Bone marrow (tissue), 2 donors: ENCODE measurements at regions not wholly inside any gene's neighbourhood (a gene's known extent, or its start where the extent isn't known, plus 50 kb on each side); places are given as distances from the start of the nearest gene placed in this dataset.
"Not testable (repeated sequence)": the region's sequence is repeated elsewhere in the genome, so short reads cannot be mapped to it uniquely, and the experiment has no call there.

Source experiments
- DNase-seq, 2 donors: peaks; one replicate each; lab custom pipeline; 2025; lab: John Stamatoyannopoulos, UW

DNA sequence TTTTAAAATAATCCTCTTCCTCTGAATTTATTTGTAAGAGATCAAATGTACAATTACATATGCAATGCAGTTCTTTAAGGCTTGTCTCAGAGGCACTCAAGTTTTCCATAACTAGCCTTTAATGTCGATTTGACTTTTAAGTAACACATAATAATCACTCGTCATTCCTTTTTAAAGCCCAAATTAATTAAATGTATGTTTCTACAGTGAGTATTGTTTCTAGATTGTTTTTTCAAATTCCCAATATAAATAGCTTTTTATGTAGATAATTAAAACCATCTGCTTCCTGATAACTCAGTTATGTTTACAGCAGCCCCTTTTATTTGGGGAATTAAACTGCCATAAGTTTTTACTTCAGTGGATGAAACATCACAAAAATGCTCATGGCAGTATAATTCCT lies 185.1 kb downstream of the ETNK1 start:
- no peak for DNase-seq

DNA sequence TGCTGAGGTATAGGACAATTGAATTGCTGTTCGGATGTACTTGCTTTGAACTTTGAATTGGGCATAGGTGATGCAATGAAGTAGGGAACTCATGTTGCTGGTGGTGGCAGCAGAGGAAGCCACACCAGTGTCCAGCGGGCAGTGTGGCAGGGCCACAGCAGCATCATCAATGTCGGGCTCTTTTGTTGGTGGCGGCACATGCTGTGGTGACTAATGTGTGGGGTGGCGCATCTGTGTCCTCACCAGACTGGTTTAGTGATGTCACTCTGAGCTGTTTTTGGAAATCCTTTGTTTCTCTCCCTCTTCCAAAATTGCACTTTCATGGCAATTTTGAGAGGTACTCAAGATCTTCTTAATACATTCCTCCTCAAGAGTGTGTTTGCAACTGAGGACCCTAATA lies 187.6 kb downstream of the ETNK1 start:
- DNase-seq = no peak

DNA sequence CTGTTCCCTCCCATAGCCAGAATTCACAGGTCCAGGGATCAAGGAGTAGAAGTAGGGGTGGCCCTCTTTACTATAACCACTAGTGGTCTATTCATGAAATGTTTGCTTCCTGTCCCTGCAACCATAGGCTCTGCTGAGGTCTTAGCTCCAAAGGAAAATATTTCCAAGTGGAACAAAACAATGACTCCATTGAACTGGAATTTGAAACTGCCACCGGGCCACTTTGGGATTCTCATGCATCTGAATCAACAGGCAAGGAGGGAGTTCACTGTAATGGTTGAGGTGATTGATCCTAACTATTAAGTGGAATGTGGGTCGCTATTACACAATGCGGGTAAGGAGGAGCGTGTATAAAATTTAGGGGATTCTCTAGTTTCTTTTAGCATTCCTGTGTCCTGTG lies 197.0 kb downstream of the ETNK1 start:
- no peak for DNase-seq

DNA sequence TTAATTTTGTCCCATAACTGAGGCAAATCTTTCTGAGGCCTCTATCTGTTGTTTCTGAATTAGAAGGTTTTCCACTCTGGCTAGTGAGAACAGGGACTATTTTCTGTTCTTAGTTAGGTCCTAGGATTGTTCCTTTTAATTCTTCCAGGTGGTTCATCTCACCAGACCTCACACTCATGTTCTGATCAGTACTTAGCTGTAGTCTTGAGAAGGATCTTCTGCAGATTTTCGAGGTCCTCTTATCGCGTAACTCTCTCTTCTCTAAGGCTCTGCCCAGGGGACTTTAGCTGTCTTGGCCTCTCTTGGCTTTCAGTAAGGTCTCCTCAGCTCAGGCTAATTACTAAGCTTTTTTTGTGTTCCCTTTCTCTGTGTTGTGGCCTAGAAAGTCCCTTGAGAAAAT lies 201.1 kb downstream of the ETNK1 start:
- DNase-seq = no peak

DNA sequence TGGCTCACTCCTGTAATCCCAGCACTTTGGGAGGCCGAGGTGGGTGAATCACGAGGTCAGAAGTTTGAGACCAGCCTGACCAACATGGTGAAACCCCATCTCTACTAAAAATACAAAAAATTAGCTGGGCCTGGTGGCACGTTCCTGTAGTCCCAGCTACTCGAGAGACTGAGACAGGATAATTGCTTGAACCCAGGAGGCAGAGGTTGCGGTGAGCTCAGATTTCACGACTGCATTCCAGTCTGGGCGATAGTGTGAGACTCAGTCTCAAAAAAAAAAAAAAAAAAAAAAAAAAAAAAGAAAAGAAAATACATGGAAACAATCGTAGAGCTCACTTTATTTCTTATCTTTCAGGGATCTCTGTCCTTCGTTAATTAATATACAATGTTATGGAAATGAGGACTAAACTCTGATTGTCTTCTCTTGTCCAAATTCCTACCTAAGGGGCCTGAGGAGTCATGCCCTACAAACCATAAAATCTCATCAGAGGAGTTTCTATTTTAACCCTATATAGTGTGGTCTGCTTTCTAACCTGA lies 201.5 kb downstream of the ETNK1 start:
- not testable (repeated sequence) for DNase-seq

DNA sequence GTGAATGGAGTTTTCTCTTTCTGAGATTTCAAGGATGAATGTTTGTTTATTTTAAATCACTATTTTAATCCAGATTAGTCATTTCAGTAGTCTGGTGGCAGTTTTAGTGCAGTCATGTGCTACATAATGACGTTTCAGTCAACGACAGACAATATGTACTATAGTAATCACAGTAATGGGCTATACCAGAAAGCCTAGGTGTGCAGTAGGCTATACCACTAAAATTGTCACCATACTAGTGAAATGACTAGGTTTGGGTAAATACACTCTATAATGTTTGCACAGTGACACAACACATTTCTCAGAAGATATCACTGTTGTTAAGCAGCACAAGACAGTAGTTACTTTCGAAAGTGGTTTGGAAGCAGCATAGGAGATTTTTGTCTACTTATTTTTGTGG lies 203.1 kb downstream of the ETNK1 start:
- DNase-seq = no peak

DNA sequence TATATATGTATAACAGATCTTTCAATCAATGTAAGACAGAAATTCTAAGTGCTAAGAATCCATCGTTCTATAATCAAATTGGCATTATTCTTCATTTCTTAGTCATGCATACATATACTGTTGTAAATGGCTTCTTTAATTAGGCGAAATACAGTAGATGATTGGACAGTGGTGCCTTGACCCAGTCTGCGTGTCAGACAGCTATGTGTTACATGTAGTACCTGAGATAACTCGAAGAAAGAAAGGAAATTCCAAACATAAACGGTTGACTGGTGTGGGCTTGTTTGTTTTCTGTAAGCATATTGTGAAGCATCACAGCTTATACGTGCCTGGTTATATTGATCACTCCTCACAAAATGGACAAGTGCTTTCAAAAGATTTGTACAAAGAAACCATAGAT lies 210.5 kb downstream of the ETNK1 start:
- no peak for DNase-seq

DNA sequence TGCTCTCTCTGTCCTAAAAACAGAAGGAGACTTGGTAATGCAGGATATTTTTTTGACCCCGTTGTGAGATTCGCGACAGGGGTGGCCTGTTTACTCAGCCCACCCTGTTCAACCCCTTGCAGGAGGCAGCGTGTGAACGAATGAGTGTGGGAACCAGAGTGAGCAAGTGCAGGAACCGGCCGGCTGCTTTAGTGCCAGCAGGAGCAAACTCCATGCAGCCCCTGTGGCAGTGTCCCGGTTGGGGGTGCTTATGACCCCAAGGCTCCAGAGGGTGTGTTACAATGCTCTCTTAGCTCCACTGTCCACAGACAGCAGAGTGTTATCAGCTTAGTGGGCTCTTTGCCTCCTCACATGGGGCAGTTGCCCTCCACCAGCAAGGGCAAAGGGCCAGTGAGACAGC lies 225.2 kb downstream of the ETNK1 start:
- DNase-seq = no peak

DNA sequence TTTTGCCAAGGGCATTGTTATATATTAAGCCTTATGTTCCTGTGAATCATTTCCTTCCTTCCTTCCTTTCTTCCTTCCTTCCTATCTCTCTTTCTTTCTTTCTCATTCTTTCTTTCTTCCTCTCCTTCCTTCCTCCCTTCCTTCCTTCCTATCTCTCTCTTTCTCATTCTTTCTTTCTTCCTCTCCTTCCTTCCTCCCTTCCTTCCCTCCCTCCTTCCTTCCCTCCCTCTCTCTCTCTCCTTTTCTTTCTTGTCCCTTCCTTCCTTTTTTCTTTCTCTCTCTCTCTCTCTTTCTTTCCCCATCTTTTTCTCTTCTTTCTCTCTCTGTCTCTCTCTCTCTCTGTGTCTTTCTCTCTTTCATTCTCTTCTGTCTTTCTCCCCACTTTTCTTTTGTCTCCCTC lies 226.6 kb downstream of the ETNK1 start:
- DNase-seq = no peak

DNA sequence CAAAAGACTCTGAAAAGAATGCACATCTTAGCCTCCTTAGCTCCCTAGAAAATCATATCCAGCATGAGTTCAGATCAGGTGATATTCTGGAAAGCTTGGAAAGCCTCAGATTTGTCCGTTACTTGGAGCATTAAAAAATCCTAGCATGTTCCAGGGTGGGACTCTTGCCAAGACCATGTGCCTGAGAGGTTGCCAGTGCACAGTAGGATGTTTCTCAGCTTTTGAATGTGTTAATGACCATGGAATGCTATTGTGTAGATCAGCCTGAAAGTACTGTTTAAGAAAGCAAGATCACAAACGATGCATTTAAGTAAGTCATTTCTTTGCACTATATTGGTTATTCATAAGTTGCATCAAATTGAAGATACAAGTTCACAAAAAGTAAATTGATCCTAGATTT lies 230.5 kb downstream of the ETNK1 start:
- DNase-seq = no peak

DNA sequence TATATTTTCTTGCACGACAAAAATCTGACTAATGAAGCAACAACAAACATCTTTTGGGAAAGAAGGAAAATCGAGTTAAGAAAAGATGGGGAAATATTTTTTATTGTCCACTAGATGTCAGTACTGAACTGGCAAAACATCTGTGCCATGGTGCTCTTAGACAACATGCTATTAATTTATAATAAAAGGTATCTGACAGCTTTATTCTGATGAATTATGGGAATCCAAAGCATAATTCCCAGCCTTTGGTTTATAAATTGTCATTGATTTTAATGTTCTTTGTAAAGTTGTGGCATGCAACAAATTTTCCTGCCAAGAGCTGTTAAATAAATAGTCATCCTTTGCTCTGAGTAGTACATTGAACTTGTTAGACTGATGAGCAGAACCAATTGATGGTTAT lies 231.2 kb downstream of the ETNK1 start:
- peak in 1 of 2 donors; percentile 10 for DNase-seq

DNA sequence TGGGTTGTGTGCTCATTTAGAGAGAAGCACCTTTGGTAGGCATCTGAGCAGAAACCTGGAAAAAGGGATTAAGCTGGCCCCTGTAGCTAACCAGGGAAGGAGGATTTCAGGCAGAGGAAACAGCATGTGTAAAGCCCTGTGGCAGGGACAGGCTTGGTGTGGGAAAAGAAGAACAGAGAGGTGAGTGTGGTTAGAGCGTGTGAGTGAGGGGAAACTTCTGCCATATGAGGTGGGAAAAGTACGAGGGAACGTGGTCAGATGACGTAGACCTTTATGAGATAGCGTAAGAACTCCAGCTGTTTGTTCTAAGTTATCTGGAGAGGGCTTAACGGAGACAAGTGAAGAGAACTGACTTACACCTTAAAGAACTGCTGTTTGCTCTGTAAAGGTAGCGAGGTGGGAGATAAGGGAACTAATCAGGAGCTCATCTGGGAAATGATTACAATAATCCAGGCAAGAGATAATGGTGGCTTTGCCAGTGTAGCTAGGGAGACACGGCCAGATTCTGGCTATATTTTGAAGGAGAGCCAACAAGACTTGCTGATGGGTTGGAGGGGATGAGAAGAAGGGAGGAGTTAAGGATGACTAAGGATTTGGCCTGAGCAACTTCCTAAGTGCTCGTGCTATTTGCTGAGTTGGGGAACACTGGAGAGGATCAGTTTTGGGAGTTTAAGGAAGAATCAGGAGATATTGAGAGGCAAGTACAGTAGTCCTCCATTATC lies 234.0 kb downstream of the ETNK1 start:
- DNase-seq = no peak

DNA sequence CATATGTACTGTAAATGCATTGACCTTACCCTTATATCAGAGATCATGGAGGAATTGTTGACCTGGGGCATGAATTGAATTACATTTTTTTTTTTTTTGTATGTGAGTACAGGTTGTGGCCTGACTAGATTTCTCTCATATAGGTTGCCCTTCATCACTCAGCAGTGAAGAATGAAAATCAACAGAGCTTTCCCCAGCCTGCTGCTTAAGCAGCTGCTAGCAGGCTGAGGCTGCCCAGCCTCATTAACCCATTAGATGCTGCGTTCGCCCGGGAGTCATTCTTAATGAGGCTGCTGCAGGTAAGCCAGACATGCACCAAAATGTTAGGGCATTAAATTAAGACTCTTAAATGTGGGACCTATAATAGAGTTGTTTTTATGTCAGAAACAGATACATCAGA lies 236.0 kb downstream of the ETNK1 start:
- DNase-seq = no peak

DNA sequence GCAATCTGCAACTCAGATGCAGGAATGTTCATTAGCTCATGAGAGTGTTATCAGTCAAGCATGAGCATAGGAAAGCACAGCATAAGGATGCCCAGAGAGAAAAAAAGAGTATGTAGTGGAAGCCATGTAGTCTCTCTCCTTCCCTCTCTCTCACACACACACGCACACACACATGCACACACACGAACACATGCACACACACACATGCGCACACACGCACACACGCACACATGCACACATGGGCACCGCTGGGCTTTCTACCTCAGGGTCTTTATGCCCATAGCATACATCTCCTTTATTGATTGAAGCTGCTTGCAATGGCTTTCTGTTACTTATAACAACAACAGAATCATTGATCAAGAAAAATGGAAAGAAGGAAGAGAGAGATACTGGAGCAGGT lies 240.9 kb downstream of the ETNK1 start:
- no peak for DNase-seq

DNA sequence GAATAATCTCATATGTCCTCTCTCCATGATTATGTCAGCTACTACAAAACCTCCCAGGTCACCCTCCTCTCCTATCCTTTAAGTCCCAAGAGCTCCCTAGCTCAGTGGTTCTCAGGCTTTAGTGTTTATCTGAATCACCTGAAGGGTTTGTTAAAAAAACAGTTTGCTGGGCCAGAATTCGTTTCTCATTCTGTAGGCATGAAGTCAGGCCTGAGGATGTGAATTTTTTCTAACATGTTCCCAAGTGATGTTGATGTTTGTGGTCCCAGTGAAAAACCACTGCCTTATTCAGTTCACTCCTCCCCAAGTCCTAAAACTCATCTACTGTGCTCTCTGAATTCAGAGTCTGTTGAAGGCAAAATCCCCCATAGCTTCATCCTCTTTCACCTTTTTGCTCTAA lies 241.4 kb downstream of the ETNK1 start:
- DNase-seq = no peak

DNA sequence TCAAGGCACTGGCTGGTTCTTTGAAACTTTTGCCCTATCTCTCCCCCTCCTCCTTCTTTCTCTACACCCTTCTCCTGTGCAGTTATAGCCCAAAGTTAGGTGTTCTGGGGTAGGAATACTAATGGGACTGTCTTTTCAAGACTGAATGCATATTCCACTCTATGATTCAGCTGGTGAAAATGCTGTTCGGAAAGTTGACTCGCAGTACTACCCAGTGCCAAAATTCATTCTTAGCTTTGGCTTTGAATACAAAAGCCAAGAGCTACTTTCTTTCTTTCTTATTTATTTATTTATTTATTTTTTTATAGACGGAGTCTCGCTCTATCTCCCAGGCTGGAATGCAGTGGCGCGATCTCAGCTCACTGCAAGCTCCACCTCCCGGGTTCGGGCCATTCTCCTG lies 249.2 kb downstream of the ETNK1 start:
- DNase-seq = no peak

DNA sequence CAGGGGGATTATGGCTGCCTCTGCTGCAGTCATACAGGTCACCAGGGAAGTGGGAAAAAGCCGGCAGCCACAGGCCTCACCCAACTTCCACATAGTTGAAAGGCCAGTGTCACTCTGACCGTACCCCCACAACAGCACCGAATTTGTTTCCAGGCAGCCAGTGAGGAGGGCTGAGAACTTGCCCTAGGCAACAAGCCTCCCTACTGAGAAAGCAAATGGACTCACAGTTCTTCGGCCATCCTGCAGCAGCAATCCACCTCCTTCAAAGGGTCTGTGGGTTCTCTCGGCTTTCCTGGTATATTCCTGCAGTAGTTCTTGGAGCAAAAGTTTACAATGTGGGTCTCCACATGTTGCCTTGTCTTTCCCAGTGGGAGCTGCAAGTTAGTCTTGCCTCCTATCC lies 251.3 kb downstream of the ETNK1 start:
- no peak for DNase-seq

DNA sequence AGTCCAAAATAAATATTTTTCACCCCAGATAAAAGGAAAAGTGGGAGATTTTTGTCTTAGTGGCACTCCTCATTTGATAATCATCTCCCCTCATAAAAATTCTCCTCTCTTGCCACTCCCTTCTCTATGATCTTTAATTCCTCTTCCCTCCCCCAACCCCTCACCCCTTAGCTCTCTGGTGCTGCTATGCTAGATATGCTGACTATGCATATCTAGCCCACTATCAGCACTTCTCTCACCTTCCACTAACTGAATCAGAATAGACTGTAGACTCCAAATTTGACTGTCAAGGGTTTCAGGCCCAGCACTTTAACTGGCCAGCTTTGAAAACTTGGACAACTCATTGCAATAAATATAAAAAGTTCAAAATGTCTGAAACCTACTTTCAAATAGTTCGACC lies 254.2 kb downstream of the ETNK1 start:
- no peak for DNase-seq

DNA sequence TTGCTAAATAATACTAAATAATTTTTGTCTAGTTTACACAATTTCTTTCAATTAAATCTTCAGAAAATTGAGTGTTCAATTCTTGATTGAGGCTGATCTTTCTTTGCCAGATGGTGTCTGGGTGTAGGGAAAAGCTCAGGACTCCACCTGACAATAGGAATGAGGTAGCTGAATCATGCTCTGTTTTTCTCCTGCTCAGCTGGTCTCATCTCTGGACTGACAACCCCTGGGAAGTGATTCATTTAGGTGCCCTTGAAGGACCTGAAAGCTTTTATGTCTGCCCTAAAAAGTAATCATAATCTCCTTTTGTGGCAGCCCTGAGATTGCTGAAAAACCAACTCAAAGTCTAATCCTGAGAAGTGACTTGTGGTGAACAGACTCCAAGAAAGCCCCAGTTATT lies 255.4 kb downstream of the ETNK1 start:
- no peak for DNase-seq

DNA sequence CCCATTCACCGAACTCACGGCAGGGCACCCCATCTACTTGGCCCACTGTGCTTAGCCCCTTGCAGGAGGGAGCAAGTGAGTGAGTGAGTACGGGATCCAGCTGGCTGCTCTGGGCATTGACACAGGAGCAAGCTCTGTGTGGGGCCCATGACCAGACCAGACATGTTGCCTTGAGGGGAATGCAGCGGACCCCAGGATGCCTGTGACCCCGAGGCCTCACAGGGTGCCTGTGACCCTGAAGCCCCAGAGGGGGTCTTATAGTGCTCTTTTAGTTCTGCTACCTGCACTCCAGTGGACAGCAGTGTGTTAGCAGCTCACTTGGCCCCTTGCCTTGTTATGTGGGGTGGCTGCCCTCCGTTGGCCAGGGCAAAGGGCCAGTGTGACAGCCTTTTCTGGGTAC lies 255.8 kb downstream of the ETNK1 start:
- DNase-seq = no peak

DNA sequence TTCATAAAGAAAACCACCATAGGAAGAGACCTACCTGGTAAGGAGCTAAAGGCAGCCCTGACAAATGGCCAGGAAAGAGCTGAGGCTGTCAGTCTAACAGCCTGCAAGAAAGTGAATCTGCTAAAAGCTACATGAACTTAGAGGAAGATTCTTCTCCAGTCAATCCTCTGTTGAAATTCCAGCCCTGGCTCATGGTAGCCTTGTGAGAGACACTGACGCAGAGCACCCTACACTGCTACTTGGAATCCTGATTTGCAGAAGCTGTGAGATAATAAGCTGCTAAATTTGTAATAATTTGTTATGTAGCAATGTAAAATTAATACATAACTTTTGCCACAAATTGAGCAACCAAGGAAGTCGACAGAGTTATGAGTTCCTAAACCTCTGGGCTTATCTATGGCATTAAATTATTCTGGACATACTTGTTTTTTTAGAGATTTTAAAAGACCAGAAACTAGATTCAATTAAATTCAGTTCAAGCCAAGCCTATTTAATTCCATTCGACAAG lies 257.0 kb downstream of the ETNK1 start:
- no peak for DNase-seq

DNA sequence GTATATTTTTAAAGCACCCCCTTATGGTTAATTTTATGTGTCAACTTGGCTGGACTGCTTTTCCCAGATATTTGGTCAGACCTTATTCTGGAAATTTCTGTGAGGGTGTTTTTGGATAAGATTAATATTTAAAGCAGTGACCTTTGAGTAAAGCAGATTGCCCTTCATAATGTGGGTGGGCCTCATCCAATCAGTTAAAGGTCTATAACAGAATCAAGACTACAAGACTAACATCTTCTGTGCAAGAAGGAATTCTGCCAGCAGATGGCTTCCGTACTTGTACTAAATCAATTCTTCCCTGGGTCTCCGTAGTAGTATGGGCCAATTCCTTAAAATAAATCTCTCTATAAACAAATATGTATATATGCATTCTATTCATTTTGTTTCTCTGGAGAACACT lies 257.6 kb downstream of the ETNK1 start:
- no peak for DNase-seq

DNA sequence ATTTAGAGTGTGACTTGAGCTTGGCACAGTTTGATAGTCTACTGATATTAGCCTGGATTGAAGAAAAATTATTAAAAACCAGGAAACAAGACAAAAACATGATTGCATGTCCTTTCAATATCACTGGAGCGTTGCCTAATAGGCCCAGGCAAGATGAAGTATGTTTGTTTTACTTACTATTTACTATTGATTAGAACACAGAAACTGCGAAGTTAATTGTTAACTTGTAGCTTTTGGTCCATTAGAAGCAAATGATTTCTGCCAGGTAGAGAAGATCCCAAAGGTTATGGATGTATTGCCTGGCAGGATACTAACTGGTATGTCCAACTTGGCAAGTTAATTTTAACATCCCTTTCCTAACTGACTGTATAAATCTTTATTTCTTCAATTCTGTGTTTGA lies 268.9 kb downstream of the ETNK1 start:
- DNase-seq = no peak

DNA sequence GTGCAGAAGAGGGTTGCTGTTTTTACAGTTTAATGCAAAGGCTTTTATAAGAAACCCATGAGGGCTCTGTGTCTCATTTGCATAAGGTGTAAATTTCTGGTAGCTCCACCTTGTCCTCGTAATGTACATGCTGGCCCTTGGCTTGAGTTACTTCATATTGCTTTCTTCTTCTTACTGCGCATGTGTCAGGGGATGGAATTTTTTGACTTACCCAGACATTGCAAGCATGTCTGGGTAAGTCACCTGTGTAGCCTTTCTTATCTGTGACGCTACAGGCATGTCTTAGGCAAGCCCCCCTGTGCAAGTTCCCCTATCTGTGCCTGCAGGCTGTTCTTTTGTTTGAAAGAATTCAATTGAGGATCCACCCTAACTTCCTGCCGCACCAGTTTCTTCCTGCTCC lies 274.2 kb downstream of the ETNK1 start:
- no peak for DNase-seq
